Activated CD8-positive, alpha-beta memory T cell treated with anti-CD3 and anti-CD28 coated beads, Interleukin-2, amount 10 ng/mL, durations not matched to agents 7 days and 5 days (primary cell): ENCODE measurements at regions not wholly inside any gene's neighbourhood (a gene's known extent, or its start where the extent isn't known, plus 50 kb on each side); places are given as distances from the start of the nearest gene placed in this dataset.

ENCODE experiments used
- ATAC-seq: fragments of 150-1000 bp; cut with Tn5 transposase; one replicate; pipeline ENCODE4 v1.10.0; 2021; ENCODE audit warnings: moderate library complexity
- CTCF ChIA-PET: fragments of 350-600 bp; sonication (Branson Sonifier 250); formaldehyde crosslinking; loops from one replicate; lab custom pipeline; 2021; ENCODE audit warnings: antibody characterized with exemption; lab: Charles Lee
- DNase-seq: peaks from one replicate; pipeline ENCODE4 v3.0.0-alpha.2; 2020
- H3K27ac Mint-ChIP-seq: one replicate; pipeline ENCODE4 v1.8.0; 2021; ENCODE audit warnings: mild to moderate bottlenecking, mixed read lengths
- H3K27me3 Mint-ChIP-seq: one replicate; pipeline ENCODE4 v1.8.0; 2021; ENCODE audit warnings: mixed read lengths
- H3K36me3 Mint-ChIP-seq: one replicate; pipeline ENCODE4 v1.8.0; 2021; ENCODE audit warnings: mild to moderate bottlenecking, mixed read lengths
- H3K4me1 Mint-ChIP-seq: one replicate; pipeline ENCODE4 v1.8.0; 2021; ENCODE audit warnings: mixed read lengths
- H3K4me3 Mint-ChIP-seq: one replicate; pipeline ENCODE4 v1.8.0; 2021; ENCODE audit warnings: mild to moderate bottlenecking, moderate library complexity, mixed read lengths
- H3K9me3 Mint-ChIP-seq: one replicate; pipeline ENCODE4 v1.8.0; 2022; ENCODE audit warnings: low read depth, mixed read lengths

DNA sequence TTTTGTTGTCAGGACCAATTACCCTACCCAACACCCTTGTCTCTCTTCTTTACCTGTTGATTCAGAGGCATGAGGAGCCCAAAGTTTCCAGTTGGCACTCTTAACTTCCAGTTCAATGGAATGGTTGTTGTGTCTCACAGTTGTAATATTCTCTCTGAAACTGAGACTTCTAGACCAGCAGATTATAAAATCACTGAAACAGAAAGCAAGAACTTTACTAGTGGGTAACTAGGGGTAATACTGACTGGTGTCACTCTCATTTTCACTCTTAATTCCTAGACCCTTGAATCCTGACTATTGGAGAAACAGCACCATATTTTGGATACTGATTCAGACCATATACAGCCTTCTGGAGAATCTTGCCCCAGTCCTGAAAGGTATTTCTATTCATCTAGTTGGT, 140.2 kb upstream of the MMS22L start:
- ATAC-seq (no peak), DNase-seq (no peak)
- H3K9me3 Mint-ChIP-seq: no peaks in the 10 kb centered on the region
- H3K4me1 Mint-ChIP-seq: no peaks in the 10 kb centered on the region
- H3K4me3 Mint-ChIP-seq: no peak overlapping the region
- no peaks in the 10 kb centered on the region for H3K36me3 Mint-ChIP-seq
- no peak overlapping the region for H3K27ac Mint-ChIP-seq
- H3K27me3 Mint-ChIP-seq: peaks cover 4% of the 10 kb centered on the region
- CTCF ChIA-PET: no interaction called here

DNA sequence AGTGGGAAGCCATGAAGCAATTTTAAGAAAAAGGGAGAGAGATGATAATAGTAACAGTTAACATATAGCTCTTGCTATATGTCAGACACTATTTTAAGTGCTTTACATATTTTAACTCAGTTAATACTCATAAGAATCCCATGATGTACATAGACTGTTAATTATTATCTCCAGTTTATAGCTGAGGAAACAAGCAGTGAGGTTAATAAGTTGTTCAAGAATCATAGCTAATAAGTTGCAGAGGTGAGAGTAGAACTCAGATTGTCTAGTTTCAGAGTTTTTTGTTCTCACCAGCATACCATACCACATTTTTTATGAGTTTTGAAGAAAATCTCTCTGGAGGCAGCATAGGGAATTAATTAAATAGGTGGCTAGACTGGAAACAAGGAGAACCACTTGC, 144.6 kb upstream of the MMS22L start:
- ATAC-seq: no peak
- no peak for DNase-seq
- CTCF ChIA-PET: interaction anchor here (0.6 kb wide), 1 partner anchor 8 kb away, joined by 3 read pairs; no protein-coding TSS in a partner anchor

DNA sequence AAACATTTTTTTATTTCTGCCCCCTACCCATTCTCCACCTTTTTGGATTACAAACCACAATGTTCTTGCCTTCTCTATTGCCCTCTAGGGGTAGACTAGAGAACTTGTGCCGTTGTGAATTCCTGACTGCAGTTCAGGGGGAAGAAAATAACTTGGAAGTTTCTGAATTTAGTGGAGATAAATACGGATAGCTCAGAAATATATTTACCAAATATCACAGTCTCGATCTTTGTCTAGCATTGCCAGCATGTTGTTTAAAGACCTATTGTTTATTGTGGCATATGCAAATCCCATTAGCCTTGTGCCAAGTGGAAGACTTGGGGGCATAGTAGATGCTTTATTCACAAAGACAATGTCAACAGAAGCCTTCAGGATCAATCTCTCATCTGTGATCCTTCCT, 154.1 kb upstream of the MMS22L start:
- H3K9me3 Mint-ChIP-seq: no peaks in the 10 kb centered on the region
- CTCF ChIA-PET: no interaction called here
- H3K27ac Mint-ChIP-seq: no peak overlapping the region
- H3K4me1 Mint-ChIP-seq: no peaks in the 10 kb centered on the region
- H3K36me3 Mint-ChIP-seq: no peaks in the 10 kb centered on the region
- peaks cover 6% of the 10 kb centered on the region for H3K27me3 Mint-ChIP-seq
- DNase-seq (no peak), ATAC-seq (no peak)
- no peak overlapping the region for H3K4me3 Mint-ChIP-seq

More for the DNA sequence above, 144.6 kb upstream of the MMS22L start:
- Mint-ChIP-seq H3K36me3 (no peaks in the 10 kb centered on the region), H3K9me3 (no peaks in the 10 kb centered on the region), H3K27me3 (peaks cover 2% of the 10 kb centered on the region), H3K27ac (no peak overlapping the region), H3K4me1 (no peaks in the 10 kb centered on the region), H3K4me3 (no peak overlapping the region)

DNA sequence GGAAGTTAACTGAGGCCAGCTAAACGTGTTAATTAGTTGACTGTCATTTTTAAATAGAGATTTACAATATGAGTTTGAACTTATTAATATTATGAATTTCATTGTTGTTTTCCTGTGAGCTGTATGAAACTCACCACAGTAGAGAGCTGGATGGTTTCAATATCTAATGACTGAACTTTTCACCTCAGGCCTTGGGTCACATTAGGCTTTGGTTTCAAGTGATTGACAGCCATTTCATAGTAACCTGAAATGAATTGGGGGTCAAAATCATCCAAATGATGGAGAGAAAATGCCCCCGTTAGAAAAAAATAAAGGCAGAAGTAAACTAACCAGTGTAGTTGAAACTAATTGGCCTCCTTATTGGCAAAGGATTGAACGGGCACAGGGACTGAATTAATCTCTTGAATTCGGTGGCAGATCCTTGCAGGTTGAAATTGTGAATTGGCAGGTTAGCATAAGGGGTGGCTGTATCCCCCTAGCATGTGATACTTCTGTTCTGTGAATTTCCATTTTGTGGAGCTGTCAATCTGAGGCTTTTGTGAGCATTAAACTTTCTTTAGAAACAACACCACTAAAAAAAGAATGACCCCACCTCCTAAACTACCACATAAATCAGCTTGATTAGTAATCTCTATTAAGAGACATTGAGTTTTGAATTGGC, 155.1 kb upstream of the MMS22L start:
- ATAC-seq (no peak), DNase-seq (no peak)
- no peaks in the 10 kb centered on the region for H3K9me3 Mint-ChIP-seq
- H3K4me3 Mint-ChIP-seq: no peak overlapping the region
- H3K27me3 Mint-ChIP-seq: peaks cover 8% of the 10 kb centered on the region
- no peaks in the 10 kb centered on the region for H3K36me3 Mint-ChIP-seq
- no peaks in the 10 kb centered on the region for H3K4me1 Mint-ChIP-seq
- CTCF ChIA-PET: no interaction called here
- no peak overlapping the region for H3K27ac Mint-ChIP-seq

DNA sequence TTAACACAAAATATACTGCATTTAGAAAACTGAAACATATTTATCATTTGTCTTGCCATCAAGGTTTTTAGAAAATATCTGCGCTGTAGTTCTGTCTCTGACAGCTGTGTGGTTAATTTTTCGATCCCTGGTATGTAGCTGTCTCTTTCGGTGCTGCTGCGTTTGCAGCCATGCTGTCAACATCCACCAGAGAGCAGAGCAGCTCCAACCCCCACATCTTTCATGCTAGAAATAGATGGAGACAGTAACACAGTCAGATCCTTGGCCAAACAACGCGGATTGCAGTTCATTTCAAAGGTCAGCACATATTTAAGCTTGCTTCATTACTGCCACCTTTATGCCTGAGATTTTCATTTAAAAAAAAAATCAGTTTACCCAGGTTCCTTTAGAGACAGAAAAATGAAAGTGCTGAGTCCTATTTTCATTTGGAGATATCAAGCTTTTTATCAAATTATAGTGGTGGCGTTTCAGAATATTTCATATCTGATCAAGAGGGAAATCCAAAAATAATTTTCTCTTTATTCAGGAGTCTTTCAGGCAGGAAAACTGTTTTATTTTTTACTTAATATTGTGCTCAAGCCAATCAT, 157.7 kb upstream of the MMS22L start:
- H3K36me3 Mint-ChIP-seq: no peaks in the 10 kb centered on the region
- H3K4me3 Mint-ChIP-seq: no peak overlapping the region
- ATAC-seq: no peak
- H3K27ac Mint-ChIP-seq: no peak overlapping the region
- DNase-seq: no peak
- H3K9me3 Mint-ChIP-seq: no peaks in the 10 kb centered on the region
- H3K4me1 Mint-ChIP-seq: no peaks in the 10 kb centered on the region
- CTCF ChIA-PET: interaction anchor here (1.3 kb wide), 1 partner anchor 10 kb away, joined by 4 read pairs; no protein-coding TSS in a partner anchor
- peaks cover 9% of the 10 kb centered on the region for H3K27me3 Mint-ChIP-seq

DNA sequence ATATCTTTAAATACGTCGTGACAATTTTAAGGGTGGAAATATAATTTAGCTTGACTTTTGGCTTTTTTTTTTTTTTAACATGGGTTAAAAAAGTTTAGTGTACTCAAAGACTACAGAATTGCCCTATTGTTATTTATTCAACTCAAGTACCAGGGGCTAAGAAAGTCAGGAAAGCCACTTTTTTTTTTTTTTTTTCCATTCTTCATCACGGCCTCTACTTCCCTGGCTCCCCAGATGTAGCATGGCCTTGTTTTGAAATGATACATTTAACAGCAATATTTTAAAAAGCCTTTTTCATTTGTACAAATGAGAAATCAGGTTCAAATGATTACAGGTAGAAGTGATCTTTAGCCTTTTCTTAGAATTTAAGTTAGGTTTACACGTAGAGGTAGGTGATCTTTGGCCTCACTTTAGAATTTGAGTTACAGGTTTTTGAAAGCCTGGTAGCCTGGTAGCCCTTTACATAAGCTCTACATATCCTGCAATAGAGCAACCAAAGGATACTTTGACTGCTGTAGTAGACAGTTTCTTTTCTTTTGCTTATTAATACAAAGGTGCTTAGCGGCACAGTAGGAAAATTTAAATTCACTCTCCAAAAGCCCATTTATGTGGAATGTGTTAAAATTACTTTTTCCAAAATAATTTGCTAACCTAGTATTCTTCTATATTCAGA, 160.5 kb upstream of the MMS22L start:
- no peak overlapping the region for H3K4me3 Mint-ChIP-seq
- H3K9me3 Mint-ChIP-seq: no peaks in the 10 kb centered on the region
- DNase-seq (no peak), ATAC-seq (no peak)
- H3K27ac Mint-ChIP-seq: no peak overlapping the region
- CTCF ChIA-PET: no interaction called here
- no peaks in the 10 kb centered on the region for H3K4me1 Mint-ChIP-seq
- H3K36me3 Mint-ChIP-seq: no peaks in the 10 kb centered on the region
- H3K27me3 Mint-ChIP-seq: peaks cover 20% of the 10 kb centered on the region

DNA sequence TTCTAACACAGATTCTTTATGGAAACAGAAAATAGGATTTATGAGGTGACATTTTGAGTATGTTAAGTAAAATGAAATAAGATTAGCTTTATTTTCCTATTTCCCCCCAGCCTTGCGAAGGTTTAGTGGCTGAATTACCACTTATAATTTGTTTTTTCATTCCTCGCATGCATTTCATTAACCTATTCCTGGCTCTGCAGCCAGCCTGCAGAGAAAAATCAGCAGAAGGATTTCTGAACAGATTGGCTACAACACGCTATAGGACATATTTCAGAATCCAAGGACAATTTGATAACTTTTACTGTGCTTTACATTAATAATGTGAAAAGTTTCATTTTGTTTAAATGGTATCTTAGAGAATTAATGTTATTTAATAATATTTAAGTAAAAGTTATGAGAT, 162.4 kb upstream of the MMS22L start:
- Mint-ChIP-seq H3K36me3 (no peaks in the 10 kb centered on the region), H3K27me3 (peaks cover 22% of the 10 kb centered on the region), H3K4me1 (no peaks in the 10 kb centered on the region)

DNA sequence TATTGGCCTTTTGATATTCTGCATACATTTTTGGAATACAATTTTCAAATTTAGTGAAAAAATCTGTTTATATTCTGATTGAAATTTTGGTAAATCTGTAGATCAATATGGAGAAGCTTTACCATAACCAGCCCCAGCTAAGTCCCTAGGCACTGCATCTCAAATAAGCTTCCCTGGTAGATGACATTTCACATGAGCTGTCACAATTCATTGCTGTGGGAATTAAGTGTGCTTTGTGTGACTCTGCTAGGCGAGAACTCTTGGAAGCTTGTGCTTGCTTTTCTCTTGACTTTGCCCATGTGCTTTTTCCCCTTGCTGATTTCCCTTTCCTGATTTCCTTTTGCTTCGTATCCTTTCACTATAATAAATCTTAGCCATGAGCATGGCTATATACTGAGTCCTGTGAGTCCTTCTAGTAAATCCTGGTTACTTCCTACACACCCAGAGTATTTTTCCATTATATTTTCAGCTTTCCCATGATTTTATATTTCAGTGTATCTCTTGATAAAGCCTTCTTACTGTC, 166.5 kb upstream of the MMS22L start:
- Mint-ChIP-seq H3K36me3 (no peaks in the 10 kb centered on the region), H3K27ac (no peak overlapping the region), H3K4me3 (no peak overlapping the region), H3K27me3 (peaks cover 15% of the 10 kb centered on the region), H3K9me3 (no peaks in the 10 kb centered on the region), H3K4me1 (no peaks in the 10 kb centered on the region)
- ATAC-seq: no peak
- no peak for DNase-seq
- CTCF ChIA-PET: no interaction called here

More for the DNA sequence above, 162.4 kb upstream of the MMS22L start:
- Mint-ChIP-seq H3K9me3 (no peaks in the 10 kb centered on the region), H3K4me3 (no peak overlapping the region), H3K27ac (no peak overlapping the region)
- DNase-seq (no peak), ATAC-seq (no peak)
- CTCF ChIA-PET: no interaction called here

DNA sequence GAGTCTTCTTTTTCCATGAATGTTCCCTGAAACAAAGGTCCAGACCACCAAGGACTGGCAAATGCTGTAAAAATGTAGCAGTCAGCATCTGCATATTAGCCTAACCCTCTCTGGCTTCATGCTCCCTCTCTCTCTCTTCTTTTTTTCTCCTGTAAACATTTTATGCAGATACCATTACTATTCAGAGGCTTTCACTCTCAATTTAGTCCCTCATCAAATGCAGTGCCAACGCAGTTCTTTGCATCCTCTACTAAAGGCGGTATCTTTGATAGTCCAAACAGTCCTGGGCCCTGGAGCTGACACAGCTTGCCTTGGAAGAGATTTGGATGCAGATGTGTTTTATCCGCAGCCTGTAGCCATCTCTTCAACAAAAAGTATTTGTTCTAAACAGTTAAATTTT, 167.1 kb upstream of the MMS22L start:
- Mint-ChIP-seq H3K36me3 (no peaks in the 10 kb centered on the region), H3K4me3 (no peak overlapping the region), H3K9me3 (no peaks in the 10 kb centered on the region), H3K27me3 (peaks cover 15% of the 10 kb centered on the region), H3K27ac (no peak overlapping the region), H3K4me1 (no peaks in the 10 kb centered on the region)
- CTCF ChIA-PET: interaction anchor here (1.5 kb wide), 1 partner anchor 9 kb away, joined by 4 read pairs; no protein-coding TSS in a partner anchor
- DNase-seq: no peak
- ATAC-seq: no peak

DNA sequence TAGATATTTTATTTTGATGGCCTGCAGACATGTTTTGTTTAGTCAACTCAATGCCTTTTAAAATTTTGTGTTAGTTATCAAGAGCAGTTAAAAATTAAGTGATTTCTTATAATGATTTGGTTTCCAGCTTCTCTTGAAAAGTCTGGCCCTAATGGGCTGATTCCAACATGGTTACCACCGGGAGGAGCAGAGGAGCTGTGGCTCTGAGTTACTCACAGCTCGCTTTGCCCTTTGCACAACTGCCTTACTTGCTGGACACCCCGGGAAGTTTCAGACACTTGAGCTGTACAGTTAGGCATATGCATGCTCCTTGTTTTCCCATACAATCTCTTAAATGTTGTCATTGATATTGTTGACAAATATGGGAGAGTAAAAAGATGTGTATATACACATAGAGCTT, 173.1 kb upstream of the MMS22L start:
- CTCF ChIA-PET: no interaction called here
- H3K36me3 Mint-ChIP-seq: no peaks in the 10 kb centered on the region
- ATAC-seq (no peak), DNase-seq (no peak)
- H3K27ac Mint-ChIP-seq: no peak overlapping the region
- H3K4me1 Mint-ChIP-seq: no peaks in the 10 kb centered on the region
- H3K4me3 Mint-ChIP-seq: no peak overlapping the region
- no peaks in the 10 kb centered on the region for H3K9me3 Mint-ChIP-seq
- H3K27me3 Mint-ChIP-seq: no peaks in the 10 kb centered on the region

DNA sequence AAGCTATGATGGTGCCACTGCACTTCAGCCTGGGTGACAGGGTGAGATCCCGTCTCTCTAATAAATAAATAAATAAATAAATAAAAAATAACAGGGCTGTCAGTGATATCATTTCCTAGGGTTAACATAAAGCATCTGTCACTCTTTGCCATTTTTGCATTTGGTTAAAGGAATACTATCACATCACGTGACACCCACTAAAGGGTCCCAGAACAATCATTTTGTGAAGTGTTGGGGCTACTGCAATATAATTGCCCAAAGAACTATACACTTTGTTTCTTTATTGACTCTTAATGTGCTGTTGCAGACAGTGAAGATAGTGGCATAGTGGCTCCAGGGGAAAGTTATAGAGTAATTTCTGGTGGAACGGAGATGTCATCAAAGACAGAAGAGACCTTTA, 176.5 kb upstream of the MMS22L start:
- DNase-seq (no peak), ATAC-seq (no peak)
- Mint-ChIP-seq H3K27me3 (peaks cover 3% of the 10 kb centered on the region), H3K4me1 (no peaks in the 10 kb centered on the region), H3K36me3 (no peaks in the 10 kb centered on the region), H3K4me3 (no peak overlapping the region), H3K9me3 (no peaks in the 10 kb centered on the region), H3K27ac (no peak overlapping the region)
- CTCF ChIA-PET: no interaction called here

DNA sequence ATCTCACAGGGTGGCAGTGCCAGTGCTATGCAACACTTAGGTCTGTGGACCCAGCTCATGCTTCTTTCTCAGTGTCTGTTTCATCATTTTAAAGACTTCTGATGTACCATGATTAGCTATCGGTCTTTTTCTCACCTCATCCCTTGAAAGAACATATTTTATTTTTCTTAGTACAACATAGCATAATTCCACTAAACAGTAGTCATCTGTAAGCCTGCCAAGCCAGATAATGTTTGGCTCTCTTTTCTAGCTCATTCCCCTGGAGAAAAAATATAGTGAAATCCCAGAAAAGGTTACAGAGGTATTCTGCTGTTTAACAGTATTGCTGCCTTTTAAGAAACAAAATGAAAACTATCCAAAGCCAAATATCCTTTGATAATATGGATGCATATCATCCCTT, 177.0 kb upstream of the MMS22L start:
- Mint-ChIP-seq H3K36me3 (no peaks in the 10 kb centered on the region), H3K4me1 (no peaks in the 10 kb centered on the region), H3K27me3 (peaks cover 7% of the 10 kb centered on the region), H3K9me3 (no peaks in the 10 kb centered on the region), H3K27ac (no peak overlapping the region), H3K4me3 (no peak overlapping the region)
- DNase-seq: no peak
- ATAC-seq: no peak
- CTCF ChIA-PET: no interaction called here

DNA sequence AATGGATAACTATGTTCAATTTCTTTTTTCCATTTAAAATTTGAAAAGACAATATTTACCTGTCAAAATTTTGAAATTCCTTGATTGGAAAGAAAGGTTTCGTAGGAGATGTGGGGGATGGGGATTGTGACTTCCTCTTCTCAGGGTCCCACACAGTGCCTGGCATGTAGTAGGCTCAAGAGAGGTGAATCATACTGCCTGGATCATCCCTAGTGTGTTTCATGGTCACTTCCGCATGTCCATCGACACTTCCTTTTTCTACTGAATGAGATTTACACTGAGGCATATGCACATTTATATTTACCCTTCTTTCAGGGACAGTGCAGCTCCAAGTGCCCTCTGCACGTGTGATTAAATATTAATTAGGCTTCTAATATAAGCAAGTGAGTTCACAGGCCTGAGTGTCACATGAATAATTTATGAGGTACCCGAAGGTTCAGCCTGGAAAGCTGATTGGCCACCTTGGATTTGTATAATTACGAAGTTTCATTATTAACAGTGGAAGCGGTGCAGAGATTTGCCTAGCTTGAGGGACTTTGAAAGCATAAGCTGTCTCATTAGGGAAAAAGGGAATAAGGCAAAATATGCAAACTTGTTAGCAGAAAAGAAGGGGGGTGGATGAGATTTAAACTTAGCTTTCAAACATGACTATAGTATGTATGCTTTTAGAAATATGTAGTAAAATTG, 177.5 kb upstream of the MMS22L start:
- no peak overlapping the region for H3K27ac Mint-ChIP-seq
- H3K4me1 Mint-ChIP-seq: no peaks in the 10 kb centered on the region
- DNase-seq: no peak
- H3K9me3 Mint-ChIP-seq: no peaks in the 10 kb centered on the region
- CTCF ChIA-PET: no interaction called here
- no peak overlapping the region for H3K4me3 Mint-ChIP-seq
- no peak for ATAC-seq
- no peaks in the 10 kb centered on the region for H3K36me3 Mint-ChIP-seq
- peaks cover 7% of the 10 kb centered on the region for H3K27me3 Mint-ChIP-seq
